HG02678 (cell line): ENCODE measurements at regions not wholly inside any gene's neighbourhood (a gene's known extent, or its start where the extent isn't known, plus 50 kb on each side); places are given as distances from the start of the nearest gene placed in this dataset.

Experiments used
- ATAC-seq: cut with Tn5 transposase; IDR thresholded peaks from one replicate; pipeline ENCODE4 v1.9.1; 2021; ENCODE audit warnings: mild to moderate bottlenecking, moderate library complexity; ENCODE audit not compliant: unreplicated experiment

DNA sequence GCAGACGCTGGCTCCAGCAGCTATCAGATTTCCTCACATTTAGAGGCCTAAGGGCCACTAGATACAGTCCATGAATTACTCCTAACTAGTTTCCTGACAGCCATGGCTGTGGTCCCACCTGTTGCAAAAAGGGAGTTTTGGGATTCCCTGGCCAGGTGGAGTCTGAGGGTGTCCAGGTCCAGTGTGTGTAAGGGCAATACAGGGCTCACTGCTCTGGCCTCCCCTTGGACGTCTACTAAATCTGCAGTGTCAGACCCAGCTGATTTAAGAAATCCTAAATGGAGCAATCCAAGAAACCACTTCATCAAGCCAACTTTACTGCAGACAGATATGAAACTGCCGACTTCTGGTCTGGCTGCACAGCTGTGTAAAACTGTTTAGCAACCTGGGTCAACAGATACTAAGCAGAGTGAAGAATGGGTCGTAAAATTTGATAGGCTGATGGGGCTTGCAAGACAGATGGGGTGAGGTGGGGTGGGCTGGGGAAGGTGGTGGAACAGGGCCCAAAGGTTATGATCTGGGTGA lies 116.4 kb downstream of the GADD45G start:
- ATAC-seq, result no peak

DNA sequence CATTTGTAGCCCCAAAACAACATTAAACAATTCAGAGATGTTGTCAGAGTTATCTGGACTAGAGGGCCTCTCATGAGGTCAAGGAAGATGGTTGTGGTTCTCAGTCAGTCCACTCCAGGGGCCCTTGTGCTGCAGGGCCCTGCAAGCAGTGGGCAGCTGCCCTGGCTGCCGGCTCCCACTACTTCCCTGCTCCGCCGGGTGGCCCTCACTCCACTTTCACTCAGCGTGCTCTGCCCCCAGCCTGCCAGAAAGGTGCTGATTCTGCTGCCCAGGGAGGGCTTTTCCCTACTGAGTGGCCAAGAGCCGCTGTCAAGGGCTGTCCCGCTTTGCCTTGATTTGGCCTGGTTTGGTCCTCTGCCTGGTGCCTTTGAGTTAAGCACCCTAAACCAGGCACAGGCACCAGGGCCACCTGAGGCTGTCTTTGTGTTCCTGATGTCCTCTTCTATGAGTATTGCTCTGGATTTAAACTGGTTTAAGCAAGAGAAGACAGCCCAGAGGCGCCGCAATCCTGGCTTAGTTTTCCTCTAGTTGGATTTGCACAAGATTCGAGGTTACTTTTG lies 117.2 kb downstream of the GADD45G start:
- no peak for ATAC-seq

- no peak for ATAC-seq
Observed at GRCh38 chr9:89722712-89723111, 117.9 kb downstream of the GADD45G start.

GRCh38 chr9:89723469-89724100 lies 118.8 kb downstream of the GADD45G start:
- no peak for ATAC-seq

DNA sequence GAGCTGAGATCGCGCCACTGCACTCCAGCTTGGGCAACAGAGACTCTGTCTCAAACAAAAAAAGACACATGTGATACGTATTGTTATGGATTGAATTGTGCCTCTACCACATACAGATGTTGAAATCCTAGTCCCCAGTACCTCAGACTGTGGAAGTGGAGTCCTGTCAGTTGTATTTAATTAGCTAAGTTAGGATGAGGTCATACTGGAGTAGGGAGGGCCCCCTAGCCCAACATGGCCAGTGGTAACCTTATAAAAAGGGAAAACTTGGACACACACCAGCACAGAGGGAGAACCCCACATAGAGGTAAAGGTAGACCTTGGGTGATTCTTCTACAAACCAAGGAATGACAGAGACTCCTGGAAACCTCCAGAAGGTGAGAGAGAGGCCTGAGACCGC lies 119.8 kb downstream of the GADD45G start:
- ATAC-seq, result no peak

GRCh38 chr9:89725271-89725670 lies 120.5 kb downstream of the GADD45G start:
- ATAC-seq, result no peak

DNA sequence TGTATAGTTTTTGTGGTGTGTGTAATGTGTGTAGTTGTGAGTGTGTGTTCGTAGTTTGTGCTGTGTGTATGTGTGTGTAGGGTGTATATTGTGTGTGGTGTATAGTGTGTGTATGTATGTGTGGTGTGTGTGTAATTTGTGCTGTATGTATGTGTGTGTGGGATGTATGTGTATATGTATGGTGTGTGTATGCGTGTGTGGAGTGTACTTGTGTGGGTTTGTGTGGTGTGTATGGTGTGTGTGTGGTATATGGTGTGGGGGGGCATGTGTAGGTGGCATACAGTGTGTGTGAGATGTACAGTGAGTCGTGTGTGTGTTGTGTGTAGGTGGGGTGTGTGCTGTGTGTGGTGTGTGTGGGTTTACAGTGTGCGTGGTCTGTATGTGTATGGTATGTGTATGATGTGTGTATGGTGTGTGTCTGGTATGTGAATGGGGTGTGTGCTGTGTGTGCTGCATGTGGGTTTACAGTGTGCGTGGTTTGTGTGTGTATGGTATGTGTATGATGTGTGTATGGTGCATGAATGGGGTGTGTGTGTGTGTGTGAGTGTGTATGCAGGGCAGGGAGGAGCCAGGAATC lies 125.2 kb downstream of the GADD45G start:
- no peak for ATAC-seq

GRCh38 chr9:89730715-89731114 lies 125.9 kb downstream of the GADD45G start:
- ATAC-seq, result no peak

DNA sequence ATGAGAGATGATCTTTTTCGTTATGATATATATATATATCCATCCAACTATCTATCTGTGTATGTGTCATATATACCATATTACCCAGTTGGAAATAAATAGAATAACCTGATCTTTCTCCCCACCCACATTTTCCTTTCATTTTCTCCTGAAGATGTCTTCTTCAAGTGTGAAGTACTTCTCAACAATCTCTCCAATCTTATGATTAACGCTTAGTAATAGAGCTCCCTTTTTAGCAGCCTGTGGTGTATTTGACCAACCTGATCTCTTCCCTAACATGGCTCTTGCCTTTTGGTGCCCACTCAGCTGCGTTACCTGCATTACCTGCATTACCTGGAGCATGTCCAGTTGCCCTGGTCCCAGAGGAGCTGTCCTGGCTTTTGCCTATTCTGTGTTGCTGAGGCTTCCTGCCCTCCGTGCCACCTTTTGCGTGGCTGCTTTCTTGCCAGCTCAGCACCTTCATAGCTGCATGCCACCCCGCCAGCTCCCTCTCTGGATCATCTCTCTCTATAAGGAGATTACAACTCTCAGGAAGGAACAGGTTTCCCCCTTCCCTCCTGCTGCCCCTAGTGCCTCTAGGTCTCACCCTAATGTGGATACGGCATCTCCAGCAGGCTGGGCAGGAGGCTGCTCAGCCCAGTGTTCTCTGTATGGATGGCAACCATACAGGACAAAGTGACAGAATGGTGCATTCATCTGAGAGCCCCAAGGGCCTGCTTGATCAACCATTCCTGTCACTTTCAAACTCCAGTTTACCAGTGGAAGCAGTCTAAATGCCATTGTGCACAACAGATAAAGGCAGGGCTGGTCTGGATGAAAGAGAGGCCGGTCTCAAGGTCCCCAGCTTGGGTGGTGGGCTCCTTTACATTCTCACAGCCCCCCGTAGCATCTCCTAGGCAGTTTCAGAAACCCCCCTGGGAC lies 126.7 kb downstream of the GADD45G start:
- no peak for ATAC-seq

GRCh38 chr9:89732295-89732938 lies 127.6 kb downstream of the GADD45G start:
- ATAC-seq, result no peak

GRCh38 chr9:89732939-89733324 lies 128.1 kb downstream of the GADD45G start:
- ATAC-seq, result no peak

DNA sequence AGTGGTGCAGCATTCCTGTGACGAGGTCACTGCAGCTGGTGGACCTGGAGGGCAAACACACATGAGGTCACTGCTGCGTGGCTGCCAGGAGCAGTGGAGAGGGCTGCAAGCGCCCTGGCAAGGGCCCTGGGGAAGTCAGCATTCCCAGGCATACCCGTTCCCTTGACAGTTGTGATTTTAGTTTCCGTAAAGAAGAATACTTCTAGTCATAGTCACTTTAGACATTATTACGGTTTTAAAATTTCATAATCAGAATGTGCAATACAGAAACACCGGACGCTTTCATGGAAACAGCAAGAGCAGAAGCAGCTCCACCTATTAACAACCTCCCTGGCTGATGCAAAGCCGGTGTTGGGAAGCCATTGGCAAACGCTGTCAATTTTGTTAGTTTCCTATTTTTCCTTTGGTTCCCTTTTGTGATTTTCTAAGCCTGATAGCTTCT lies 129.8 kb downstream of the GADD45G start:
- no peak for ATAC-seq

DNA sequence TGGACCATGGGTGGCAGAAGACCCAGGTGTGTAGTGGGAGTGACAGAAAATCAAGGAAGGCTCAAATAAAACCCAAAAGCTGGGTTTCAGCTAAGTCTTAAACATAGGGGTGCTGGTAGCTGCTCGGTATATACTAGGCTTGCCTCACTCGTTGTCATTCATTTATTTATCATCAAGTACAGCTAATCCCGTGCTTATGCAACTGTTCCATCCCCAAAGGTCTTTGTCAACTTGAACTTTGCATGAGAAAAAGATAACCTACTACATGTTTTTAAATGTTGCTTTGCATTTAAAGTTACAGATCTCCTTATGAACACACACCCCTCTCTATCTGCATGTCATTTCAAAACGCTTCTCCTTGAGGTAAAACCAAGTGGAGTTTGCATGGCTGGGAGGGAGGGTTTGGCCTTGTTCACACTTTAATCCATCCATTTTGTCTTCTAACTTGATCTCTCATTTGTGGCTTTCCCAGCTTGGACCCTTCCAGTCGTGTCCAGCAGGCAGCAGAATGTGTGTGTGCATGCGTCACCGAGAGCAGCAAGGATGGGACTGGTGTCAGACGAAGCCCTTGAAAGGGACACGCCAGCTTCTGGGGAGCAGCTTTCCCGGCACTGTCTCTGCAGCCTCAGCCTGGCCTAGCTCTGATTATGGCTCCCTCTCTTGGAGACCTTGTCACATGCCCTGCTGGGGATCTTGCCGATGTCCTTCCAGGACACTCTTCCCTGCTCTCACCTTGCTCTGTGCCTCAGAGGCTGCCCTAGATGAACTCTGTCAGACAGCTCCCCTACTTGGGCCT lies 133.5 kb downstream of the GADD45G start:
- no peak for ATAC-seq

DNA sequence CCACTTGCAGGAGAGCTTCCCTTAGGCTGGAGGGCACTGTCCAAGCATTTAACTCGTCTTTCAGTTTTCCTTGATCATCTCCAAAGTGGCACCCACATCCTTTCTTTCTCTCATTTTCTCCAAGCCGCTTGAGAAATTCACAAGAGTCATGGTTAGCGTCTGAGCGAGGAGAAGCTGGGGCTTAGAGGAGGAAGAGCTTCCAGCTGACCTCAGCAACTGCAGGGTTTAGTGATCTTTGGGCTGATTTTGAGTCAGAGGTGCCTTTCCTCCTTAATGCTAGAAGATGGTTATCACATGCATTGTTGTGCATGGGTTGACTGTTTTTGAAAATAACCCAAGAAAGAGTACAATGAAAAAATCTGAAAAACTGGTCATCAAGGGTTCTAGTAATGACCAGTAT lies 134.7 kb downstream of the GADD45G start:
- no peak for ATAC-seq

GRCh38 chr9:89739916-89740315 lies 135.1 kb downstream of the GADD45G start:
- ATAC-seq, result no peak

- ATAC-seq, result peak; percentile 63
Observed at GRCh38 chr9:89740722-89741121, 135.9 kb downstream of the GADD45G start.

DNA sequence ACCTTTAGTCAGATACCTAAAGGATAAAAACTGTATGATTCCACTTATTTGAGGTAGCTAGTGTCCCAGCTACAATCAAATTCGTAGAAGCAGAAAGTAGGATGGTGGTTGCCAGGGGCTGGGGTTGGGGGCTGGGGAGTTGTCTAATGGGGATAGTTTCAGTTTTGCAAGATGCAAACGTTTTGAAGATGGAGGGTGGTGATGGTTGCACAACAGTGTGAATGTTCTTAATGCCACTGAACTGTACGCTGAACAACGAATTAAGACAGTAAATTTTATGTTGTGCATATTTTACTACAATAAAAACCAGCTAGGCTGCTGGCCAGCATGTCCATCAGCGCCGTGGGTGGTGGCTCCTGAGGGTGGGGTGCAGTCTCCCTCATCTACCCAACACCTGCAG lies 137.8 kb downstream of the GADD45G start:
- ATAC-seq, result no peak

DNA sequence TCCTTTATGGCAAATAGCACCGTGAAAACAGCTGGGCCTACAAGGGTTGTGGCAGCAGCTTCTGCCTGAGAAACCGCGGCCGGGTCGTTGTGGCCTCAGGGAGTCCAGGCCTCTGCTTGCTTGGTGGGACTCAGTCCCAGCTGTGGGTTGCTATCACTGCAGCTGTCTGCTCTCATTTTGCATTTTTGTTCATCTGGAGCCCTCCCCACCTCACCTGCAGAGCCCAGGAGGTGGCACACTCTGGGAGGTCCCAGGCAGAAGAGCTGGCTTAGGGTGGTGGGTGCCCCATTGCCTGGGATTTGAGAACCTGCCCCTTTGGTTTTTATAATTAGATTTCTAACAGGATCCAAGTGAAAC lies 138.4 kb downstream of the GADD45G start:
- peak; percentile 53 for ATAC-seq

GRCh38 chr9:89743573-89744254 lies 138.9 kb downstream of the GADD45G start:
- ATAC-seq, result peak; percentile 53

- no peak for ATAC-seq
Observed at GRCh38 chr9:89744255-89744648, 139.4 kb downstream of the GADD45G start.
